Neural crest cell (in vitro differentiated cells): ENCODE measurements at regions not wholly inside any gene's neighbourhood (a gene's known extent, or its start where the extent isn't known, plus 50 kb on each side); places are given as distances from the start of the nearest gene placed in this dataset.

ENCODE experiments used
- DNase-seq: peaks from one replicate; pipeline ENCODE4 v3.0.0; 2021; ENCODE audit warnings: low read depth, mixed read lengths, low spot score
- H3K27ac Mint-ChIP-seq: one replicate; pipeline ENCODE4 v1.8.0; 2021; ENCODE audit warnings: mild to moderate bottlenecking, mixed read lengths; ENCODE audit not compliant: unreplicated experiment
- H3K27me3 Mint-ChIP-seq: 2 replicates; pipeline ENCODE4 v1.8.0; 2021; ENCODE audit warnings: low read depth, mild to moderate bottlenecking, mixed read lengths
- H3K36me3 Mint-ChIP-seq: 2 replicates; pipeline ENCODE4 v1.8.0; 2021; ENCODE audit warnings: low read depth, mild to moderate bottlenecking, mixed read lengths
- H3K4me1 Mint-ChIP-seq: 2 replicates; pipeline ENCODE4 v1.8.0; 2021; ENCODE audit warnings: mixed read lengths
- H3K4me3 Mint-ChIP-seq: one replicate; pipeline ENCODE4 v1.8.0; 2021; ENCODE audit warnings: mild to moderate bottlenecking, mixed read lengths
- H3K9me3 Mint-ChIP-seq: 2 replicates; pipeline ENCODE4 v1.8.0; 2021; ENCODE audit warnings: mixed read lengths
- TF ChIP-seq, protein P1 (sequence below): fragments of 200-600 bp; sonication (generic); conservative IDR thresholded peaks from 2 replicates; pipeline ENCODE4 v1.5.0; 2021; ENCODE audit warnings: antibody characterized with exemption, mild to moderate bottlenecking

DNA sequence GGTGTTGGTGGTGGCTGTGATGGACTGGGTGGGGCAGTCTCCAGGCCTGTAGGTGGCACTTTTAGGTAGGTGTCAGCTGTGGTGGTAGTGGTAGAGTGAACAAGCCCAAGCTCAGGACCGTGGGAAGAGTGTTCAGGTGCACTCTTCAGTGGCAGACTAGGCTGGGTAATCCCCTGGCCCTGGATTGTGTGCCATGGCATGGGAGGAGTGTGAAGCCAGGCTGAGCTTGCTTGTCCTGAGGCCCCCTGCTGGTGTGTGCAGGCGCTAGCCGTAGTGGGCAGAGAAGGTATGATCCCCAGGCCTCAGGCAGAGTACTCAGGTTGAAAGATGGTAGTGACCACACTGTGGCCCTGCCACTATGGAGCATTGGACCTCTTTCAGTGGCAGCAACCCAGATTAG lies 850.3 kb downstream of the DSC3 start:
- TF ChIP-seq, protein P1, sequence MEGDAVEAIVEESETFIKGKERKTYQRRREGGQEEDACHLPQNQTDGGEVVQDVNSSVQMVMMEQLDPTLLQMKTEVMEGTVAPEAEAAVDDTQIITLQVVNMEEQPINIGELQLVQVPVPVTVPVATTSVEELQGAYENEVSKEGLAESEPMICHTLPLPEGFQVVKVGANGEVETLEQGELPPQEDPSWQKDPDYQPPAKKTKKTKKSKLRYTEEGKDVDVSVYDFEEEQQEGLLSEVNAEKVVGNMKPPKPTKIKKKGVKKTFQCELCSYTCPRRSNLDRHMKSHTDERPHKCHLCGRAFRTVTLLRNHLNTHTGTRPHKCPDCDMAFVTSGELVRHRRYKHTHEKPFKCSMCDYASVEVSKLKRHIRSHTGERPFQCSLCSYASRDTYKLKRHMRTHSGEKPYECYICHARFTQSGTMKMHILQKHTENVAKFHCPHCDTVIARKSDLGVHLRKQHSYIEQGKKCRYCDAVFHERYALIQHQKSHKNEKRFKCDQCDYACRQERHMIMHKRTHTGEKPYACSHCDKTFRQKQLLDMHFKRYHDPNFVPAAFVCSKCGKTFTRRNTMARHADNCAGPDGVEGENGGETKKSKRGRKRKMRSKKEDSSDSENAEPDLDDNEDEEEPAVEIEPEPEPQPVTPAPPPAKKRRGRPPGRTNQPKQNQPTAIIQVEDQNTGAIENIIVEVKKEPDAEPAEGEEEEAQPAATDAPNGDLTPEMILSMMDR = no peak
- Mint-ChIP-seq H3K27me3 (no peaks in the 10 kb centered on the region), H3K36me3 (no peaks in the 10 kb centered on the region), H3K9me3 (peaks cover 15% of the 10 kb centered on the region), H3K4me3 (no peak overlapping the region), H3K4me1 (no peaks in the 10 kb centered on the region), H3K27ac (no peak overlapping the region)
- DNase-seq = no peak

DNA sequence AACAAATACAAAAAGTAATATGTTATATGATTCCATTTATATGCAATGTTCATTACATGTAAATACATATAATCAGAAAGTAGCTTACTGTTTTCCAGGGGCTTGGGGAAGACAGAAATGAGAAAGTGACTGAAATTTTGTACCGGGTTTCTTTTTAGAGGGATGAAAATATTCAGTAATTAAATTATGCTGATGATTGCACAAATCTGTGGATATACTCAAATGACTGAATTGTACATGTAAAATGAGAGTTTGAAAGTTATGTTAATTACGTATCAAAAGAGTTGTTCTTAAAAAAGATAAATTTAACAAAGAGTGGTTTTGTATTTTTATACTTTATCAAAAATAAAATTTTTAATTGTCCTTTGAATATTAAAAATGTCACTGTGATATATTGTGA lies 856.3 kb downstream of the DSC3 start:
- H3K4me3 Mint-ChIP-seq = no peak overlapping the region
- H3K36me3 Mint-ChIP-seq = no peaks in the 10 kb centered on the region

DNA sequence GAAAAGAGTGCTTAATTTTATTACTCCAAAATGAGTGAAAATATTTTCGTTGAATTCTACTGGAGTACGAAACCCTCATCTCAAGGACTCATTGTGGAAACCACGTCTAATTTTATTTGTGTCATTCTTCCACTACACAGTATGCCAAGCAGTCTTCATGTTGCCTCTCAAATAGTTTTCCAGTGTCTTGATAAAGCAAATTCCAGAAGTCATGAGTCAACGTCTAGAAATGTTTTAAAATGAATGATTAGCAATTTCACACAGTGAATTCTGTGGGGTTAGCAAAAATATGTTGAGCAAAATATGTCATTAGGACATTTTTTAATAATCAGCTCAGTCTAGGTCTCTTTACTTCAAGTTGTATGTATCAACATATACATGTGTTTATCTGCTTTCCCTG lies 865.5 kb downstream of the DSC3 start:
- no peaks in the 10 kb centered on the region for H3K27me3 Mint-ChIP-seq
- H3K27ac Mint-ChIP-seq = no peak overlapping the region
- H3K4me1 Mint-ChIP-seq = no peaks in the 10 kb centered on the region
- TF ChIP-seq, protein P1 = no peak
- H3K4me3 Mint-ChIP-seq = no peak overlapping the region
- no peak for DNase-seq
- no peaks in the 10 kb centered on the region for H3K36me3 Mint-ChIP-seq
- H3K9me3 Mint-ChIP-seq = peaks cover 3% of the 10 kb centered on the region

More for the DNA sequence above, 856.3 kb downstream of the DSC3 start:
- no peaks in the 10 kb centered on the region for H3K4me1 Mint-ChIP-seq
- H3K27ac Mint-ChIP-seq = no peak overlapping the region
- no peak for DNase-seq
- TF ChIP-seq, protein P1 = no peak
- H3K27me3 Mint-ChIP-seq = no peaks in the 10 kb centered on the region
- H3K9me3 Mint-ChIP-seq = peaks cover 7% of the 10 kb centered on the region

GRCh38 chr18:30175621-30176225 lies 866.8 kb downstream of the DSC3 start:
- Mint-ChIP-seq H3K4me1 (no peaks in the 10 kb centered on the region), H3K27me3 (no peaks in the 10 kb centered on the region), H3K36me3 (no peaks in the 10 kb centered on the region), H3K9me3 (peaks cover 3% of the 10 kb centered on the region), H3K4me3 (no peak overlapping the region), H3K27ac (no peak overlapping the region)
- TF ChIP-seq, protein P1 = no peak
- no peak for DNase-seq

DNA sequence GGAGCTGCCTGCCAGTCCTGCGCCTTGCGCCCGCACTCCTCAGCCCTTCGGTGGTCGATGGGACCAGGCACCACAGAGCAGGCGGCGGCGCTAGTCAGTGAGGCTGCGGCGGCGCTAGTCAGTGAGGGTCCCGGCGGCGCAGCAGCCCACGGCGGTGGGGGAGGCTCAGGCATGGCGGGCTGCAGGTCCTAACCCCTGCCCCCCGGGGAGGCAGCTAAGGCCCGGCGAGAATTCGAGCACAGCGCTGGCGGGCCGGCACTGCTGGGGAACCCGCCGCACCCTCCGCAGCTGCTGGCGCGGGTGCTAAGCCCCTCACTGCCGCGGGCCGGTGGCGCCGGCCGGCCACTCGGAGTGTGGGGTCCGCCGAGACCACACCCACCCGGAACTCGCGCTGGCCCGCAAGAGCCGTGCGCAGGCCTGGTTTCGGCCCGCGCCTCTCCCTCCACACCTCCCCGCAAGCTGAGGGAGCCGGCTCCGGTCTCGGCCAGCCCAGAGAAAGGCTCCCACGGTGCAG lies 867.4 kb downstream of the DSC3 start:
- no peaks in the 10 kb centered on the region for H3K27me3 Mint-ChIP-seq
- no peak overlapping the region for H3K27ac Mint-ChIP-seq
- no peak for DNase-seq
- H3K4me1 Mint-ChIP-seq = no peaks in the 10 kb centered on the region
- peaks cover 3% of the 10 kb centered on the region for H3K9me3 Mint-ChIP-seq
- TF ChIP-seq, protein P1 = no peak
- H3K4me3 Mint-ChIP-seq = no peak overlapping the region
- no peaks in the 10 kb centered on the region for H3K36me3 Mint-ChIP-seq
